NCI-H748 (cell line): ENCODE measurements at regions not wholly inside any gene's neighbourhood (a gene's known extent, or its start where the extent isn't known, plus 50 kb on each side); places are given as distances from the start of the nearest gene placed in this dataset.
A peak's percentile ranks its signal among the peaks of the same experiment; 100 is the strongest.

Source experiments
- DNase-seq: peaks from one replicate; lab custom pipeline; 2025; ENCODE audit not compliant: unreplicated experiment; lab: John Stamatoyannopoulos, UW

DNA sequence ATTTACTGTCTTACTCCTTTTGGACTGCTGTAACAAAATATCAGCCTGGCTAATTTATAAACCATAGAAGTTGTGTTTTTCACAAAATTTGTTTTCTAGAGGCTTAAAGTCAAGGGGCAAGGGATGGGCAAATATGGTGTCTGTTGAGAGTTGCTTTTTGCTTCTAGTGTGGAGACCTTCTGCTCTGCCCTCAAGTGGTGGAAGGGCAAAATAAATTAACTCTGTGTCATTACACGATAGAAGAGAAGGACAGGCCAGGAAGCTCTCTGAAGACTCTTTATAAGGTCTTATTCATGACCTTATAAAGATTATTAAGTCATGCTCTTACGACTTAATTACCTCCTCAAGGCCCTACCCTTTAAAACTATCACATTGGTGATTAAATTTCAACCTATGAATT lies 181.2 kb upstream of the LRATD1 start:
- DNase-seq: peak; percentile 36

DNA sequence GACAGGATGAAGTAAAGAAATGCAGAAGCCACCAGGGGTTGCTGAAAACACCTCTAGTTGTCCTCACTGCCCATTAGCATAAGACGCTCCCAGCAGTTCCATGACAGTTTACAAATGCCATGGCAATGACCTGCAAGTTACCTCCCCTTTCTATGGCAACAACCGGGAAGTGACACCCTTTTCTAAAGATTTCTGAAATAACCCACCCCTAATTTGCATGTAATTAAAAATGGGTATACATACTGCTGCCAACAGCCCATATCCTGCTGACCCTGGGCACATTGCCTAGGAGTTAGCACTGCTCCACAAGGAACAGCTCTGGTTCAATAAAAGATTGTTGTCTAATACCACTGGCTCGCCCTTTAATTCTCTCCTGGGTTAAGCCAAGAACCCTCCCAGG lies 178.3 kb upstream of the LRATD1 start:
- DNase-seq: no peak

DNA sequence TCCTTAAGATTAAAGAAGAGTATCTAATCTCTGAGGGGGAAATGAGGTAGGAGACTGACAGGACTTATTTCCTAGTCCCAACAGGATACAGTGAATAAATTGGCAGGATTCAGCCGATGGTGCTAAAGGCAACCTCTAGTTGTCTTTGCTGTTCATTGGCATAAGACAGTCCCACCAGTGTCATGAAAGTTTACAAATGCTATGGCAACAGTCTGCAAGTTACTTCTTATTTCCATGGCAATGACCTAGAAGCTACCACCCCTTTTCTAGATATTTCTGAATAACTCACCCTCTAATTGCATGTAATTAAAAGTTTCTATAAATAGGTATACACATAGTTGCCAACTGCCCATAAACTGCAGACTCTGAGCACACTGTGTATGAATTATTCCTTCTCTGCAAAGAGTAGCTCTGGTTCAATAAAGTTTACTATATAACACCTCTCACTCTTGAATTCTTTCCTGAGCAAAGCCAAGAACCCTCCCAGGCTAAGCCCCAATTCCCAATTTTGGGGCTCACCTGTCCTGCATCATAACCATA lies 172.7 kb upstream of the LRATD1 start:
- no peak for DNase-seq

DNA sequence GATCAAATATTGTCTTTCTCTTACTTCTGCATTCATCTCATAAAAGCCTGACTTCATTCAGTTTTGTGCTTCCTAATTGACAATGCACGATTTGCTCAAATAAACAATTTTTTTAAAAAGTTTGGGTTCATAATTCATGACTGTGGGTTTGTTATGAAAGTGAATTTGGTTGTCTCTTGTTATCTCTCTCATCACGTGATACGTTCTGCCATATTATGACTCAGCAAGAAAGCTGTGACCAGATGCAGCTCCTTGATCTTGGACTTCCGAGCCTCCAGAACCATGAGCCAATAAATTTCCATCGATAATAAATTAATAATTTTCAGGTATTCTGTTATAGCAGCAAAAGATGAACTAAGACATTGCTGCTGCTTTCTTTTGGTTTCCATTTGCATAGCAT lies 156.5 kb upstream of the LRATD1 start:
- no peak for DNase-seq

DNA sequence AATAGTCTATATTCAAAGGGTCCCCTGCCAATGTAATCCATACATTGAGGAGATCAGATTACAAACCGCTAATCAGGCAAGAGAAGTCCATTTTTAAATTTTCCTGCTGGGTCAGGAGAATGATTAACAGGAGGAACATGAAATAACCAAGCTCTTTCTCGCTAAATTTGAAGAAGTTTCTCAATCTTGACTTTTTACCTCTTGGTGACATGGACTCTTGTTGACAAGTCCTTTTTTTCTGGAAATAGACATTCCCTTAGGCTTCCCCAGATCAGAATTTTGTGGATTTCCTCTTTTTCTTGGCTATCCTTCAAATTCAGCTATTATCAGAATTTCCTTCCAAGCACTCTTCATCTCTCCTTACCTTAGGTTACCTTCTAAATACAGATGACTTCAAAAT lies 153.0 kb upstream of the LRATD1 start:
- DNase-seq: no peak

DNA sequence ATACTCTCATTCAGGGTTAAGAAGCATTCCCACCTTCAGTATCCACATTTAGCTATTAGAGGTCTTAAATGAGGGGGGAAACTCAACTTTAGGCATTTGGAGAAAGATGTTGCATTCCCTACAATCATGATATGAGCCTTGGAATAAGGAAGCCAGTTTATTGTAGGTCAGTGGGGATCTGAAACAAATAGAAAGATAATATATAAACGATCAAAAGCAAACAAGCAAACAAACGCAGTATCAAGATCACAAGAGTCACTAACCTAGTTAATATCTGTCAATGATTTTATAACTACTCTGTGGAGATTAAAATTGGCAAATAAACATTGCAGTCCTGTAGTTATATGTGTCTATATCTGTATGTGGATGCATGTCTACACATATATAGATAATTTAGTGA lies 152.4 kb upstream of the LRATD1 start:
- no peak for DNase-seq

DNA sequence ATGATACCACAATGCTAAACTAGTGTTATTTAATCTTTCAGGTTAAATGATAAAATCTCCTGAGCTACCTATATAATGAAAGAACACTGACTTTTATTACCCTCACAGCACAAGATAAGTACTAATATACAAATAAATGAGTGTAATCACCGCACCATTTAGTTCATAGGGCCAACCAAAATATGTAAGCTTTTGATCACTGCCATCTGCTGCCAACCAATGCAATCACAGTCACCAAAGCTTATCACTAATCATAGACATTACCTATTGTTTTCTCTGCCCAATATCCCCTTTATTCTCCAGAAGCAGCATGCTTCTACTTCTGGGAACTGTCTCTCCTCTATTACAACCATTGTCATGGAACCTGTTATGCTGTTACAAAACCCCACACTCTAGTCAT lies 151.6 kb upstream of the LRATD1 start:
- peak; percentile 25 for DNase-seq

DNA sequence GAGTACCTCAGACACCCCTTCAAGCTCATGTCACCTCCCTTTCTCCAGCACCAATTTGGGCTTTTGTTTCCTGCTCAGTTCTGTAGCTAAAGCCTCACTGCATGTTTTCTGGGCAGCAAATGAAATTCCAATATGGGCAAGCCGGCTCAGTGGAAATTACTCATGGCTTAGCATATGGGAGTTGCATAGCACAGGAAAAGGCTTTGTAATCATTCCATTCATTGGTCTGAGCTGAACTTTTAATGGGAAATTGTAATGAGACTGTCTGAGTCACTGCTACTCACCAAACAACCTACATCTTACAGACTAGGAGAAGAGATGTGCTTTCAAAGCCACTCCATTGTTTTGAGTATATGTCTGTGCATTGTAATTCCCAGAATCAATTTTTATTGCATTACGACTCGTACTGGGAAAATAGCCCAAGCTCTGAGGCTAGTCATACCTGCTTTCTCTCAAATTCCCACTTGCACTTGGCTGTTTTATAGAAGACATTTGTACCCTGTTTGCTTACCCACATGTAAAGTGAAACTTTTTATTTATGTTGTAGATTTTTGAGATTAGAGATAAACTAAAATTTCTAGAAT lies 139.5 kb upstream of the LRATD1 start:
- no peak for DNase-seq

DNA sequence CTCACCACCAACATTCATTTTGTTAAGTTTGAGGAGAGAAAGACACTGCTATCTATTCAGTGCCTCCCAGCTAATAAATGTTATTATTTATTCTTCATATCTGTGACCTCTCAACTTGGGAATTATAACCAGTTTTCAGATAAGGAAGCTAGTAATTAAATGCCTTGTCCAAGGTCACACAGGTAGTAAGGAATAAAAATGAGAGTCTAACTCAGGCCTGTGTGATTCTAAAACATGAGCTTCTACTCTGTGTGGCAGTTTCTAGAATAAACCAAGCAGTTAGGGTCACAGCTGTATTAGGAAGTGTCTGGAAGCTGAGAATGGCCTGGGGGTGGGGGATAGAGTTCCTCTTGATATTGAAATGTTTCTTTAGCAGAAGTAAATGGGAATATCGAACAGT lies 137.8 kb upstream of the LRATD1 start:
- DNase-seq: no peak

DNA sequence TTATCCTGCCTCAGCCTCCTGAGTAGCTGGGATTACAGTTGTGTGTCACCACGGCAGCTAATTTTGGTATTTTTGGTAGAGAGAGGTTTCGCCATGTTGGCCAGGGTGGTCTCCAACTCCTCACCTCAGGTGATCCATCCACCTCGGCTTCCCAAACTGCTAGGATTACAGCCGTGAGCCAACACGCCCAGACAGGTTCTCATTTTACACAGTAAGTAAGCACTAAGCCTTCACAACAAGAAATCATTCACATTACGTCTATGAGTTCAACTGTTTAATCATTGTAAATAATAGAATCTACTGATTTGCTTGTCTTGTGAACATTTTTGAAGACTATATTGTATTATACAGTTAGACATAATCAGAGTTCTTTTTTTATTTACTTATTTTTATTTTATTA lies 131.5 kb upstream of the LRATD1 start:
- no peak for DNase-seq

DNA sequence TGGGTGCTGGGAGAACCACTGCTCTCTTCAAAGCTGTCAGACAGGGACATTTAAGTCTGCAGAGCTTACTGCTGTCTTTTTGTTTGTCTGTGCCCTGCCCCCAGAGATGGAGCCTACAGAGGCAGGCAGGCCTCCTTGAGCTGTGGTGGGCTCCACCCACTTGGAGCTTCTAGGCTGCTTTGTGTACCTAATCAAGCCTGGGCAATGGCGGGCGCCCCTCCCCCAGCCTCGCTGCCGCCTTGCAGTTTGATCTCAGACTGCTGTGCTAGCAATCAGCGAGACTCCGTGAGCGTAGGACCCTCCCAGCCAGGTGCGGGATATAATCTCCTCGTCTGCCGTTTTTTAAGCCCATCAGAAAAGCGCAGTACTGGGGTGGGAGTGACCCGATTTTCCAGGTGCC lies 125.6 kb upstream of the LRATD1 start:
- DNase-seq: peak; percentile 12

DNA sequence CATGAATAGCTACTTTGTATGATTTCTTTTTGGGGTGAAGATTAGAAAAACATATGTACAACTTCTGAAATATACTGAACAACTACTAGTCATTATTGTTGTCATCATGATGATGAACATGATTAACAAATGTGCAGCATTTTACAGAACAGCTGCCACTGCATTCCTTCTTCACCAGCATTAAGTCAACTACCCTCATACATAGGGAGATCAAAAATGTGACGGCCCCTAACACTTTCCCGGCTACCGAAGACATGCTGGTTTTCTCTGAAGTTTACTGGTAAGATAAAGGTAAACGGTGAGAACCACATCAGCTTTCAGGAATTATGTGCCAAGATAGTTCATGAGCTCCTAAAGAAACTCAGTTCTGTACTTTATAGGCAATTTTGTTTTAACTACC lies 121.0 kb upstream of the LRATD1 start:
- DNase-seq: no peak

DNA sequence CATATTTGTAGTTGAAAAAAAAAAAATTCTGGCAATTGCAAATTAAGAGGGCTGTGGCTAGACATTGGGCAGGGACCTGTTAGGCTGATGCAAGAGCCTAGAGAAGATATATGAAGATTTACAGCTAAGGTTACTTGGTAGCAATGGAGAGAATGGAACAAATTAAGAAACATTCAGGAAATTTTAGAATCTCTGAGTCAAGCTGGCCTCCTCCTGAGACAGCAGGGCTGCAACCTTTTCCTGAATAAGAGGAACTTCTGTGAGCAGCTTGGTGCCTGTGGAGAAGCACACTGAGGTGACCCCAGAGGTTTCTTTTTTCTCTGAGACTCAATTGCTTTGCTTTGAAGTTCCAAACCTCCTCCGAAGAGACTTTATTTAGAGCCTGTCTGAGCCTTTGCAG lies 118.6 kb upstream of the LRATD1 start:
- no peak for DNase-seq

DNA sequence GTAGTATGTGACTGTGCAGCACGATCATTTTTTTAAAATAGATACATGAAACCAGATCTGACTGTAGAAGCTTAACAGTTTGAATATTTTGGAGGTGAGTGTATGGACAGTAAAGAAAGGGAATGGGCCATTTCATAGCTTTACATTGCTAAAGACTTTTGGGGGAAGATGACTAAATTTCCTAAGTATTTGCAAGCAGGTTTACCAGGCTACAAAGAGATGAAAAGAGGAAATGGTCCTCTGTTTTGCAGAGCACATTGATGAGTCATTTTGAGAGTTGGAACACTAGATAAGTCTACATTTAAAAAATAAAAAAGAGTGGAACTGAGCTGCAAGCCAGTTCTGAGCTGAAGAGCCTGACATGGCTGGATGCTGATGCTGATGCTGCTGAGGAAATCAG lies 115.7 kb upstream of the LRATD1 start:
- DNase-seq: no peak

DNA sequence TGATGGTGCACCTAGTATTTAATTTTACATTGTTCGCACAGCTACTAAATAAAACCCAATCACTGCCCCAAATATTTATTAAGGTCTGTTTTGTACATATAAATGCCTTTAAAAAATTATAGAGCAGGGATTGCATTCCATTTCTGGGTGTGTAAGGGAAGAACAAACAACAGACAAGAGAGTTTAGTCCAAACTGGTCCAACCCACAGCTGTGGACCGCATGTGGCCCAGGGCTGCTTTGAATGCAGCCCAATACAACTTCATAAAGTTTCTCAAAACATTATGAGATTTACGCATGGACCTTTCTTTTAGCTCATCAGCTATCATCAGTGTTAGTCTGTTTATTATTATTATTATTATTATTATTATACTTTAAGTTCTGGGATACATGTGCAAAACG lies 114.8 kb upstream of the LRATD1 start:
- no peak for DNase-seq

DNA sequence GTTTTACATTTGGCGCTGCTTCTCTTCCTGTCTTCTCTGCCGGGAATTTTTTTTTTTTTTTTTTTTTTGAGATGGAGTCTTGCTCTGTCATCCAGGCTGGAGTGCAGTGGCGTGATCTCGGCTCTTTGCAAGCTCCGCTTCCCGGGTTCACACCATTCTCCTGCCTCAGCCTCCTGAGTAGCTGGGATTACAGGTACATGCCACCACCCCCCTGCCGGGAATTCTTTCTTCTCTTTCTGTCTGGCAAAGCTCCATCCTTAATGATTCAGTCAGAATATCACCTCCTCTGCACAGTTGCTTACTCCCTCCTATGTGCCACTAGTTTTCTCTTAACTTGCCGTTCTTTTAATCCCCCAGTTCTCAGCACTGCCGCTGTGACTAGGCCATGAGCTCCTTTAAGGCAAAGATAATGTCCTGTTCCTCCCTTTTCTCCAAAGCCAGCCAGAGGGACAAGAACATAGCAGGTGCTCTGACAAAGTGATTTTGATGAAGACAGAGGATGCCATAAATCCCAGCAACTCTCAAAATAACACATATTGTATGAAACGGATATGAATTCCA lies 112.1 kb upstream of the LRATD1 start:
- no peak for DNase-seq

DNA sequence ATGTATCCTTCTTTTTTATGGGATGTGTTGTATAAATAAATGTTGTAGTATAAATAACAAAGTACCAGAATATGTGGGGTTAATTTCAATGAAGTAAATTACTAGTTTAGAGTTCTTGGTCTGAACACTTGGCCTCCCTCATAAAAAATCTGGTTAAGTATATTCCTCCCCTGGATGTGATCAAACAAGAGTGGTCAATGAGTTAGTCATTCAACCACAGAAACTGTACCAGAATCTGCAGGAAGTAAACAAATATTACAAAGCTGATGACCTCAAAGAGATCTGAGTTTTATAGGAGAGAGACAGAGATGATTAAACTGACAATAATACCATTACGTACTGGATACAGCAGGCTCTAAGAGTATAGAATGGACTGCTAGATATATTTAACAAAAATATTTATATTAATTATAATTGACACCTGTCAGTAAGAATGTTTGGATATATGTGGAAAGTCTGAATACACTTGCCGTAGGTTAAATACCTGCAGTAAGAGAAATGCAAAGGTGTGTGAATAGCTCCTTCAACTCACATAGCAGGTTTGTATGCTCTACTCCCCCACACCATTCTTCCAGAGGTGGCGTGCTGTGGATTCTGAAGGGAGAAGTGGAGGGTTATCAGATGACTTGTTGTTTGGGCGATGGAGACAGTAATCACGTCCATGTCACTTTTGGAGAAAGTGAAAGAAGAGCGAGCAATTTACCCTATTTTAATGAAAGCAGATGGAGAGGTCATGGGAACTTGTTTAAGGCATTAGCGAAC lies 108.3 kb upstream of the LRATD1 start:
- DNase-seq: no peak

DNA sequence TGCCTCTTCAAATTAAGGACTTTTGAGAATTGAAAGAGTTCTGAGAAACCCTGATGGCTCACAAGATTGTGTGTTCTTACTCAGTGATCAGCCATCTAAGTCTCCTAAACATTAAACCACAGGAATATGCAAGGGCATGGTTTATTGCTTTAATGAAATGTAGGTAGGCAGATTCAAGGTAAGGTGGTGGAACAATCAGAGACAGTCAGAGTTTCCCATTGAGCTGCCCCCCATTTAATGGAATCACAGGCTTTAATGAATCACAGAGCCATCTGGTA lies 107.8 kb upstream of the LRATD1 start:
- no peak for DNase-seq

DNA sequence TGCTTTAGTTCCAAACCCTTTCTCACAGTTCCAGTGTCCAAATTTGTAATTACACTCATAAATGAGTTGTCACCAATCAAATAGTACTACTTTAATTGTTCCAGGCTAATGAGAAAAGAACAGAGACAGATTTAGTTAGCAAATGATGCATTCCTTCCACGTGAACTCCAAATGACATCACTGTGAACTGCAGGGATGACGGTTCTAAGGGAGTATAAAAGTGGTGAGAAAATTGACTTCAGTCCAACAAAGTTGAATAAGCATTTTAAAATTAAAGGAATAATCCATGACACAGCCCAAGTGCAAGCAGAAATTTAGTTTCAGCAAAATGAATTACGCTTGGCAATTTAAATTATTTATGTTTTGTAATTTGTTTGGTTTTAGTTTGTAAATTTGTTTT lies 102.0 kb upstream of the LRATD1 start:
- no peak for DNase-seq

DNA sequence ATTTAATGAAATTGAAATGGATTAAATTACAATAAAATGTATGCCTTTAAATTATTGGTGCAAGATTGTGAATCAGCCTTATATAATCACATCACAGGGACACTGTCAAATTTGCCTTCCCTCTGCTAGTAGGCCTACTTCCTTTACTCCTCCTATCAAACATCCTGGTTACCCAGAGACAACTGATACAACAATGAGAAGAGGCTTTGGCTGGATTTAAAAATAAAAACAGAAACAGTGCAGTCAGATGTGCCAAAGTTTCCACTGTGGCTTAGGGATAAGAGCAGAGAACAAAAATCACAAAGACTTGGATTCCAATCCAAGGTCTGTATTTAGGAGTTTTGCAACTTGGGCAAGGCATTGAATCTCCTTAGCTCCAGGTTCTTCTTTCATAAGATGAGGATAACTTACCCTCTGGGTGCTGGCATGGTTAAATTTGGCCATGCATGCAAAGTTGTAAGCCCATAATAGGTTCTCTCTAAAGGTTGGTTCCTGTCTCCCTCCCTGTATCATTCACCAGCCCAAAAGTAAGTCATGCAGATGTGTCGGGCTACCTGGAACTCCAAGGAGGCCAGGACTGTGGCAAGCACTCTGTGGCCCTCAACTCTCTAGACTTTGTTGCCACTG lies 99.3 kb upstream of the LRATD1 start:
- DNase-seq: no peak

DNA sequence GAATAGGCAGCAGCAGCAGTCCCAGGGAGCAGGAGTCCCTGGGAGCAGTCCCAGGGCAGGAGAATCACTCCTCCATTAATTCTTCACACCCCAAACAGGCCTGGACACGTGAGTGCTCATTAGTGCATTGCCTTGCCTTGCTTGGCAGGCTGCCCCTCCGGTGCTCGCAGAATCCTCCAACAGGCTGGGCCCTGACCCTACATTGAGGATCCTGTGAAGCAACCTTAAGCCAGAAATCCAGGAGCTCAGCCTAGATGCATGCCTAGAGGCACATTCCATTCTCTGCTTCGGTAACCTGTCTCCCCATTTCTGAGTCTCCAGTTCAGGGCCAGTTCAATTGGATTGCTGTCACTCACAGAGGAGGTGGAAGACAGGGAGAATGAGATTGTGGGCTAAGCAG lies 97.4 kb upstream of the LRATD1 start:
- no peak for DNase-seq

DNA sequence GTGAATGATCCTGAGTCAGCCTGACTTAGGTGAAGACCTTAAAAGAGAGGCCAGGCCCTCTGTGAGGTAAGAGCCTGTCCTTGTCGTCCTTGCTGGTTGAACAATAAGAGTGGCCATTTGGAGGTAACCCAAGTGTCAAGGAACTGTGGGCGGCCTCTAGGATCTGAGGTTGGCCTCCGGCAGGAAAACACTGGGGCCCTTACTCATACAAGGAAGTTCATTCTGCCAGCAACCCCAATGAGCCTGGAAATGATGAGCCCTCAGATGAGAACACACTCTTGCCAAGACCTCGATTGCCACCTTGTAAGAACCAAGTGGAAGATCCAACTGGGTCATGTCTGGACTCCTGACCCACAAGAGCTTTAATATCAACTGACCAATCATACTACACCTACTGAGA lies 95.5 kb upstream of the LRATD1 start:
- DNase-seq: no peak
